GM12872 (cell line): ENCODE measurements at regions not wholly inside any gene's neighbourhood (a gene's known extent, or its start where the extent isn't known, plus 50 kb on each side); places are given as distances from the start of the nearest gene placed in this dataset.

Experiments
- CTCF ChIP-seq: IDR thresholded peaks from 3 replicates; pipeline ENCODE4 v1.5.1; 2011; ENCODE audit warnings: low read depth, mild to moderate bottlenecking, low read length, moderate library complexity; ENCODE audit not compliant: insufficient read depth

GRCh38 chr6:169156108-169156792 lies 97.4 kb downstream of the THBS2 start:
- no peak for TF ChIP-seq CTCF

- no peak for TF ChIP-seq CTCF
These were observed 98.2 kb downstream of the THBS2 start for GRCh38 chr6:169155481-169155880.

- TF ChIP-seq CTCF: no peak
These were observed 100.2 kb downstream of the THBS2 start for GRCh38 chr6:169153401-169153800.

- no peak for TF ChIP-seq CTCF
These were observed 107.1 kb downstream of the THBS2 start for GRCh38 chr6:169146521-169146920.

- no peak for TF ChIP-seq CTCF
These were observed 107.6 kb downstream of the THBS2 start for GRCh38 chr6:169145991-169146501.

GRCh38 chr6:169145496-169145895 lies 108.2 kb downstream of the THBS2 start:
- TF ChIP-seq CTCF: no peak

GRCh38 chr6:169144356-169144755 lies 109.3 kb downstream of the THBS2 start:
- no peak for TF ChIP-seq CTCF
